Nephron progenitor cell (in vitro differentiated cells): ENCODE measurements at regions not wholly inside any gene's neighbourhood (a gene's known extent, or its start where the extent isn't known, plus 50 kb on each side); places are given as distances from the start of the nearest gene placed in this dataset.

Experiments used
- DNase-seq: peaks from one replicate; pipeline ENCODE4 v3.0.0; 2021
- H3K27ac Mint-ChIP-seq: 2 replicates; pipeline ENCODE4 v1.8.0; 2021; ENCODE audit warnings: mild to moderate bottlenecking, moderate library complexity, mixed read lengths
- H3K27me3 Mint-ChIP-seq: 2 replicates; pipeline ENCODE4 v1.8.0; 2021; ENCODE audit warnings: mild to moderate bottlenecking, low read depth, mixed read lengths; ENCODE audit not compliant: poor library complexity
- H3K36me3 Mint-ChIP-seq: 2 replicates; pipeline ENCODE4 v1.8.0; 2021; ENCODE audit warnings: low read depth, mixed read lengths
- H3K4me1 Mint-ChIP-seq: 2 replicates; pipeline ENCODE4 v1.8.0; 2021; ENCODE audit warnings: mixed read lengths
- H3K4me3 Mint-ChIP-seq: 2 replicates; pipeline ENCODE4 v1.8.0; 2021; ENCODE audit warnings: mild to moderate bottlenecking, moderate library complexity, mixed read lengths
- H3K9me3 Mint-ChIP-seq: 2 replicates; pipeline ENCODE4 v1.8.0; 2021; ENCODE audit warnings: mild to moderate bottlenecking, moderate library complexity, mixed read lengths
- CTCF ChIP-seq: fragments of 200-600 bp; sonication (generic); IDR thresholded peaks from 2 replicates; pipeline ENCODE4 v1.5.0; 2021; ENCODE audit warnings: antibody characterized with exemption

- no peaks in the 10 kb centered on the region for H3K9me3 Mint-ChIP-seq
- peaks cover 25% of the 10 kb centered on the region for H3K4me1 Mint-ChIP-seq
- H3K27ac Mint-ChIP-seq = no peak overlapping the region
- peak; percentile 62 for DNase-seq
- H3K36me3 Mint-ChIP-seq = no peaks in the 10 kb centered on the region
- peak overlapping the region; percentile 90 for H3K4me3 Mint-ChIP-seq
- TF ChIP-seq CTCF = peak; percentile 51
- H3K27me3 Mint-ChIP-seq = peaks cover 19% of the 10 kb centered on the region
These were observed 353.3 kb upstream of the SUCLG2 start for GRCh38 chr3:68007621-68008226.

- H3K4me3 Mint-ChIP-seq = peak overlapping the region; percentile 70
- TF ChIP-seq CTCF = no peak
- H3K36me3 Mint-ChIP-seq = no peaks in the 10 kb centered on the region
- H3K4me1 Mint-ChIP-seq = peaks cover 25% of the 10 kb centered on the region
- peaks cover 19% of the 10 kb centered on the region for H3K27me3 Mint-ChIP-seq
- H3K9me3 Mint-ChIP-seq = peaks cover 2% of the 10 kb centered on the region
- DNase-seq = no peak
- no peak overlapping the region for H3K27ac Mint-ChIP-seq
These were observed 352.2 kb upstream of the SUCLG2 start for GRCh38 chr3:68006646-68007045.

DNA sequence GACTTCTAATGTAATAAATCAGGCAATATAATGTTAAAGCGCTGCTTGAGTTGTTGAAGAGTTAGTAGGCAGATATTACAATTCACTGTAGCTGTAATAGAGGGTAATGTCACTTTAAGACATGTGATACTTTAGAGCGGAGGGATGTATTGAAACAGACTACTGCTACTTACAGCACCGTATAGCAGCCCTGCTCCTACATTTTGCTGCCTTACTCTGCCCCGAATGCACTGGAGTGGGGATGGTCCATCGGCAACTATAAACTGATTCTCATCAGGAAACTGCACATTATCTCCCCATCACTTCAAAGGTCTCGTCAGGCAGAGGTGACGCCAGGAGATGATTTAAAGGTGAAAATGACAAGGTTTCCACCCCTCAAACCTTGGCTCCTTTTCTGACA, 349.7 kb upstream of the SUCLG2 start:
- no peak overlapping the region for H3K27ac Mint-ChIP-seq
- H3K36me3 Mint-ChIP-seq = peaks cover 9% of the 10 kb centered on the region
- TF ChIP-seq CTCF = no peak
- peaks cover 22% of the 10 kb centered on the region for H3K27me3 Mint-ChIP-seq
- H3K4me3 Mint-ChIP-seq = peak overlapping the region; percentile 56
- H3K9me3 Mint-ChIP-seq = peaks cover 15% of the 10 kb centered on the region
- H3K4me1 Mint-ChIP-seq = peaks cover 28% of the 10 kb centered on the region
- DNase-seq = no peak

GRCh38 chr3:67998281-67998680, 343.9 kb upstream of the SUCLG2 start:
- H3K4me3 Mint-ChIP-seq = no peak overlapping the region
- H3K9me3 Mint-ChIP-seq = peaks cover 15% of the 10 kb centered on the region
- H3K4me1 Mint-ChIP-seq = peaks cover 14% of the 10 kb centered on the region
- peak; percentile 3 for DNase-seq
- TF ChIP-seq CTCF = no peak
- no peak overlapping the region for H3K27ac Mint-ChIP-seq
- H3K27me3 Mint-ChIP-seq = peaks cover 3% of the 10 kb centered on the region
- H3K36me3 Mint-ChIP-seq = peaks cover 9% of the 10 kb centered on the region

- DNase-seq = no peak
- H3K36me3 Mint-ChIP-seq = peaks cover under 1% of the 10 kb centered on the region
- H3K4me1 Mint-ChIP-seq = peaks cover 21% of the 10 kb centered on the region
- no peak overlapping the region for H3K27ac Mint-ChIP-seq
- no peak overlapping the region for H3K4me3 Mint-ChIP-seq
- TF ChIP-seq CTCF = no peak
- peaks cover 6% of the 10 kb centered on the region for H3K9me3 Mint-ChIP-seq
- H3K27me3 Mint-ChIP-seq = peaks cover 5% of the 10 kb centered on the region
These were observed 340.8 kb upstream of the SUCLG2 start for GRCh38 chr3:67995206-67995605.

GRCh38 chr3:67986706-67987105, 332.3 kb upstream of the SUCLG2 start:
- Mint-ChIP-seq H3K36me3 (no peaks in the 10 kb centered on the region), H3K27ac (no peak overlapping the region), H3K27me3 (peaks cover 4% of the 10 kb centered on the region), H3K4me3 (no peak overlapping the region), H3K4me1 (peaks cover 6% of the 10 kb centered on the region), H3K9me3 (no peaks in the 10 kb centered on the region)
- DNase-seq = no peak
- no peak for TF ChIP-seq CTCF
